SK-N-MC (cell line): ENCODE measurements at regions not wholly inside any gene's neighbourhood (a gene's known extent, or its start where the extent isn't known, plus 50 kb on each side); places are given as distances from the start of the nearest gene placed in this dataset.

ENCODE experiments used
- EZH2 ChIP-seq: fragments of 200-600 bp; sonication (generic); IDR thresholded peaks from one replicate; pipeline ENCODE4 v1.6.1; 2017; ENCODE audit warnings: antibody characterized with exemption
- FOXP2 ChIP-seq: optimal IDR thresholded peaks from 2 replicates; pipeline ENCODE3; 2011; ENCODE audit warnings: mild to moderate bottlenecking, moderate library complexity; ENCODE audit not compliant: insufficient read depth; ENCODE audit errors: extremely low read length, control extremely low read depth
- POLR2AphosphoS5 ChIP-seq: IDR thresholded peaks from 2 replicates; pipeline ENCODE4 v1.6.1; 2012; ENCODE audit warnings: mild to moderate bottlenecking, low read depth, low read length, borderline replicate concordance

DNA sequence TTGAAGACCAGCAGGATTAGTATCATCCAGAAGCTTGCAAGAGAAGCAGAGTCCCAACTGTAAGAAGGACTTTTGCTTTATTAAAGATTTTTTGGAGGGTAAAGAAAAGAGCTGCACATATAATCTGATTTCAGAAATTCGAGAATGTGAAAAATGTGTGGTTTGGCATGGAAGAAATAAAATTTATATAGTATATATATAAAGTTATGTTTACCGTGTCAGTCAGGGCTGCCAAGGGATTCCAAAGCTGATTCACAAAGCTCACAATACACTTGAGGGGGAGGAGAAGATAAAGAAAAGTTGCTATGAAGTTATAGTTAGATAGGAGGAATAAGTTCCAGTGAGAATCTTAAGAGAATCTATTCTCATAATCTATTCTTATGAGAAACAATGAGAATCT is 231.8 kb upstream of the CACNA2D1 start:
- TF ChIP-seq POLR2AphosphoS5 (no peak), EZH2 (no peak), FOXP2 (no peak)
